ENCODE measurements at regions not wholly inside any gene's neighbourhood (a gene's known extent, or its start where the extent isn't known, plus 50 kb on each side); places are given as distances from the start of the nearest gene placed in this dataset.

- peaks cover 17% of the 10 kb centered on the region for H3K4me1 ChIP-seq (ENCODE audit: insufficient read depth, poor library complexity, severe bottlenecking)
- H3K36me3 ChIP-seq (ENCODE audit: low read depth), result no peaks in the 10 kb centered on the region
- H3K27ac ChIP-seq (ENCODE audit: poor library complexity, severe bottlenecking), result no peak overlapping the region
- no peaks in the 10 kb centered on the region for H3K27me3 ChIP-seq (ENCODE audit: insufficient read depth, poor library complexity, severe bottlenecking)
- no peak overlapping the region for H3K4me3 ChIP-seq (ENCODE audit: severe bottlenecking)
- no peaks in the 10 kb centered on the region for H3K9me3 ChIP-seq (ENCODE audit: severe bottlenecking)
- no peak for TF ChIP-seq CTCF (IDR thresholded peaks at IDR 0.05; ENCODE audit: poor library complexity, severe bottlenecking)
- ATAC-seq (ENCODE audit: low read depth) (no peak), DNase-seq (ENCODE audit: low spot score) (no peak)
Measured at GRCh38 chr1:234748713-234749112, 138.7 kb upstream of the IRF2BP2 start.

- ATAC-seq (ENCODE audit: low read depth), result no peak
Measured at GRCh38 chr1:234748066-234748465, 138.1 kb upstream of the IRF2BP2 start.

GRCh38 chr1:234746798-234747196, 136.8 kb upstream of the IRF2BP2 start:
- TF ChIP-seq CTCF (IDR thresholded peaks at IDR 0.05; ENCODE audit: poor library complexity, severe bottlenecking), result no peak
- Histone ChIP-seq H3K4me3 (ENCODE audit: severe bottlenecking) (no peak overlapping the region), H3K9me3 (ENCODE audit: severe bottlenecking) (no peaks in the 10 kb centered on the region), H3K4me1 (ENCODE audit: insufficient read depth, poor library complexity, severe bottlenecking) (peaks cover 17% of the 10 kb centered on the region), H3K27me3 (ENCODE audit: insufficient read depth, poor library complexity, severe bottlenecking) (no peaks in the 10 kb centered on the region), H3K36me3 (ENCODE audit: low read depth) (no peaks in the 10 kb centered on the region), H3K27ac (ENCODE audit: poor library complexity, severe bottlenecking) (peak overlapping the region; percentile 30)
- DNase-seq (ENCODE audit: low spot score) (no peak), ATAC-seq (ENCODE audit: low read depth) (peak; percentile 67)

More at GRCh38 chr1:234748066-234748465, 138.1 kb upstream of the IRF2BP2 start:
- no peak for TF ChIP-seq CTCF (IDR thresholded peaks at IDR 0.05; ENCODE audit: poor library complexity, severe bottlenecking)
- H3K27me3 ChIP-seq (ENCODE audit: insufficient read depth, poor library complexity, severe bottlenecking), result no peaks in the 10 kb centered on the region
- H3K9me3 ChIP-seq (ENCODE audit: severe bottlenecking), result no peaks in the 10 kb centered on the region
- no peaks in the 10 kb centered on the region for H3K36me3 ChIP-seq (ENCODE audit: low read depth)
- H3K4me1 ChIP-seq (ENCODE audit: insufficient read depth, poor library complexity, severe bottlenecking), result peaks cover 17% of the 10 kb centered on the region
- DNase-seq (ENCODE audit: low spot score), result no peak
- no peak overlapping the region for H3K27ac ChIP-seq (ENCODE audit: poor library complexity, severe bottlenecking)
- H3K4me3 ChIP-seq (ENCODE audit: severe bottlenecking), result no peak overlapping the region

DNA sequence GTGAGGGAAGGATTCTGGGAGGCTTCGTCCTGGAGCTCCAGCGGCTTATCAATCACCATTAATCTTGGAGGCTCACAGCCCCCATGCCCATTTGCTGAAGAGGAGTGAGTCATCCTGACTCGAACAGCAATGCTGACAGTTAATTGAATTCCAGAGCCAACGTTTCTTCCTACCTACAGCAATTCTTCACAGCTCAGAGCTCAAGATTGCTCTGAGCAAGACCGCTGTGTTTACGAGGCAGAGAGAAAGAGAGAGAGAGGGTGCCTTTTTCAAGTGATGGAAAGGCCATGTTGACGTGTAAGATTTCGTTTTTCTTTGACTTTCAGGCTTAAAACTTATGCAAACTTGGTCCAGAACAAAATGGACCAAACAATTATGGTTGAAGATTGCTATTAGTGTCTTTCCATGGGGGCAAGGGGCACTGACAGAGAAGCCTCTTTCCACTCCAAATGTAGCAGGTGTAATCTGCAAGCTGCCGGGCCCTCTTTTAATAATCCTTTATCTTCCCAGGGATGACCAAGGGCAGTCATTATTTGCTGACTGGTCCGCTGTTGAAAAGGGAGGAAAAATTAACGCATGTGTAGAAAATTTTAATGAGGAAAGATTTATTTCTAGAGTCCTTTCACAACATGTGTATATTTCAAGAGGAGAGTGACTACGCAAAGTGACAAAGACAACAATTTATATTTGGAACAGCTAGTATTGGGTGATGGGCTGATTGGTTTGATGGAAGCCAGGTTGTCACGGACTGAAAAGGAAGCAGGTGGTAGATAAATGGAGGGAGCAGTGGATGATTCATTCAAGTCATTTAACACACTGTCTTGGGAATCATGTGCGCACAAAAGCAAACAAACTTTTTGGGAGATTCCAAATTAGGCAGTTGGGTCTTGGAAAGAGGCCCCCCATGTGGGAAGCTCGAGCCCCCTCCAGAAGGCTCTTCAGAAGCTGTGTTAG, 136.1 kb upstream of the IRF2BP2 start:
- peak; percentile 70; the same call in 2 of the 3 replicates for ATAC-seq (ENCODE audit: low read depth)

More for the DNA sequence above, 136.1 kb upstream of the IRF2BP2 start:
- TF ChIP-seq CTCF (IDR thresholded peaks at IDR 0.05; ENCODE audit: poor library complexity, severe bottlenecking), result no peak
- Histone ChIP-seq H3K27ac (ENCODE audit: poor library complexity, severe bottlenecking) (peak overlapping the region; percentile 30), H3K4me1 (ENCODE audit: insufficient read depth, poor library complexity, severe bottlenecking) (peaks cover 17% of the 10 kb centered on the region), H3K36me3 (ENCODE audit: low read depth) (no peaks in the 10 kb centered on the region), H3K27me3 (ENCODE audit: insufficient read depth, poor library complexity, severe bottlenecking) (no peaks in the 10 kb centered on the region), H3K4me3 (ENCODE audit: severe bottlenecking) (no peak overlapping the region), H3K9me3 (ENCODE audit: severe bottlenecking) (no peaks in the 10 kb centered on the region)
- no peak for DNase-seq (ENCODE audit: low spot score)
